PFSK-1 (cell line): ENCODE measurements at regions not wholly inside any gene's neighbourhood (a gene's known extent, or its start where the extent isn't known, plus 50 kb on each side); places are given as distances from the start of the nearest gene placed in this dataset.

Experiments used
- FOXP2 ChIP-seq: optimal IDR thresholded peaks from 2 replicates; pipeline ENCODE3; 2011; ENCODE audit warnings: borderline replicate concordance, control low read depth, inconsistent platforms; ENCODE audit not compliant: insufficient read depth; ENCODE audit errors: extremely low read length, extremely low read depth
- POLR2AphosphoS5 ChIP-seq: IDR thresholded peaks from 2 replicates; pipeline ENCODE4 v1.6.1; 2012; ENCODE audit warnings: low read depth, mild to moderate bottlenecking, control low read depth, low read length, moderate library complexity
- REST ChIP-seq, 2 experiments: IDR thresholded peaks; 2 replicates each; pipeline versions ENCODE4 v1.6.1 to v1.8.0; 2011 to 2012; ENCODE audit warnings: low read depth in 2 of 2, low read length in 2 of 2, control low read depth in 1 of 2, inconsistent platforms in 1 of 2, mild to moderate bottlenecking in 1 of 2, moderate library complexity in 1 of 2; ENCODE audit not compliant: insufficient read depth in 1 of 2
- TAF1 ChIP-seq: IDR thresholded peaks from 2 replicates; pipeline ENCODE4 v1.6.1; 2012; ENCODE audit warnings: low read length, control low read depth, borderline replicate concordance; ENCODE audit not compliant: insufficient read depth

- TF ChIP-seq FOXP2 (no peak), POLR2AphosphoS5 (no peak), TAF1 (no peak), REST (IDR thresholded peaks at IDR 0.05; ENCODE audit: insufficient read depth in 1 of 2, low read depth in 2 of 2, low read length in 2 of 2) (no peak)
Measured at GRCh38 chr9:25397746-25398145, 280.5 kb downstream of the TUSC1 start.
